Vagina (tissue), 2 donors: ENCODE measurements at regions not wholly inside any gene's neighbourhood (a gene's known extent, or its start where the extent isn't known, plus 50 kb on each side); places are given as distances from the start of the nearest gene placed in this dataset.

ENCODE experiments used
- CTCF ChIP-seq, 3 experiments: fragments of 450-650 bp in 2 of 3; fragments of 200-600 bp in 1 of 3; sonication (generic) in 1 of 3; IDR thresholded peaks; one replicate each; pipeline ENCODE4 v1.5.1; 2017 to 2019; ENCODE audit warnings: antibody characterized with exemption in 3 of 3, mild to moderate bottlenecking in 2 of 3, moderate library complexity in 2 of 3
- POLR2A ChIP-seq, 2 donors: fragments of 450-650 bp; IDR thresholded peaks; one replicate each; pipeline ENCODE4 v1.6.1; 2017; ENCODE audit warnings: antibody characterized with exemption in 2 of 2, mild to moderate bottlenecking in 2 of 2, moderate library complexity in 2 of 2

GRCh38 chr21:36551321-36551720 is 71.4 kb upstream of the CLDN14 start:
- no peak for TF ChIP-seq CTCF (IDR thresholded peaks at IDR 0.05)
- no peak for TF ChIP-seq POLR2A (IDR thresholded peaks at IDR 0.05)
